GM23338 (cell line): ENCODE measurements at regions not wholly inside any gene's neighbourhood (a gene's known extent, or its start where the extent isn't known, plus 50 kb on each side); places are given as distances from the start of the nearest gene placed in this dataset.

ENCODE experiments used
- ATAC-seq: fragments of 200-7000 bp; cut with Tn5 transposase; 3 replicates; pipeline ENCODE4 v1.9.1; 2020
- DNase-seq: peaks from one replicate; pipeline ENCODE4 v3.0.0-alpha.2; 2015; ENCODE audit warnings: low spot score
- H2AFZ ChIP-seq: fragments of 200-600 bp; sonication (generic); 2 replicates; pipeline ENCODE4 v1.8.0; 2016; ENCODE audit warnings: antibody characterized with exemption, mild to moderate bottlenecking, moderate library complexity
- H3F3A ChIP-seq: fragments of 200-600 bp; sonication (generic); replicated peaks from 2 replicates; pipeline ENCODE4 v1.8.0; 2017; ENCODE audit warnings: antibody characterized with exemption, mixed run types, low read depth
- H3K27ac ChIP-seq: fragments of 200-600 bp; sonication (generic); 2 replicates; pipeline ENCODE4 v1.6.1; 2016; ENCODE audit warnings: low read depth
- H3K27me3 ChIP-seq: fragments of 200-600 bp; sonication (generic); 2 replicates; pipeline ENCODE4 v1.8.0; 2016; ENCODE audit warnings: mild to moderate bottlenecking, mixed run types, moderate library complexity; ENCODE audit not compliant: insufficient read depth
- H3K36me3 ChIP-seq: fragments of 200-600 bp; sonication (generic); 2 replicates; pipeline ENCODE4 v1.8.0; 2016; ENCODE audit warnings: mild to moderate bottlenecking; ENCODE audit not compliant: insufficient read depth
- H3K4me1 ChIP-seq: fragments of 200-600 bp; sonication (generic); 2 replicates; pipeline ENCODE4 v1.8.0; 2016; ENCODE audit warnings: mild to moderate bottlenecking, moderate library complexity; ENCODE audit not compliant: insufficient read depth
- H3K4me2 ChIP-seq: fragments of 200-600 bp; sonication (generic); 2 replicates; pipeline ENCODE4 v1.7.1; 2017; ENCODE audit warnings: mixed run types
- H3K4me3 ChIP-seq: fragments of 200-600 bp; sonication (generic); 2 replicates; pipeline ENCODE4 v1.6.1; 2016; ENCODE audit warnings: mixed run types
- H3K79me2 ChIP-seq: fragments of 200-600 bp; sonication (generic); replicated peaks from 2 replicates; pipeline ENCODE4 v1.8.0; 2017; ENCODE audit warnings: mild to moderate bottlenecking; ENCODE audit not compliant: insufficient read depth
- H3K9me2 ChIP-seq: fragments of 200-600 bp; sonication (generic); 2 replicates; pipeline ENCODE4 v1.8.0; 2017; ENCODE audit not compliant: insufficient read depth
- H4K20me1 ChIP-seq: fragments of 200-600 bp; sonication (generic); replicated peaks from 2 replicates; pipeline ENCODE4 v1.8.0; 2017; ENCODE audit warnings: mild to moderate bottlenecking; ENCODE audit not compliant: insufficient read depth
- H3K27ac Mint-ChIP-seq: 2 replicates; pipeline ENCODE4 v1.8.0; 2020; ENCODE audit warnings: inconsistent platforms, mild to moderate bottlenecking, moderate library complexity, mixed read lengths
- H3K27me3 Mint-ChIP-seq: 3 replicates; pipeline ENCODE4 v1.8.0; 2022; ENCODE audit warnings: low read depth, mild to moderate bottlenecking, moderate library complexity, mixed read lengths, inconsistent platforms; ENCODE audit not compliant: insufficient read depth, poor library complexity
- H3K36me3 Mint-ChIP-seq: 3 replicates; pipeline ENCODE4 v1.8.0; 2021; ENCODE audit warnings: low read depth, mild to moderate bottlenecking, inconsistent platforms, moderate library complexity, mixed read lengths
- H3K4me1 Mint-ChIP-seq: 3 replicates; pipeline ENCODE4 v1.8.0; 2020; ENCODE audit warnings: mild to moderate bottlenecking, inconsistent platforms, mixed read lengths
- H3K4me3 Mint-ChIP-seq: 3 replicates; pipeline ENCODE4 v1.8.0; 2021; ENCODE audit warnings: moderate library complexity, mild to moderate bottlenecking, inconsistent platforms, mixed read lengths
- H3K9me3 Mint-ChIP-seq: 3 replicates; pipeline ENCODE4 v1.8.0; 2020; ENCODE audit warnings: moderate library complexity, mild to moderate bottlenecking, inconsistent platforms, mixed read lengths
- CREB1 ChIP-seq: fragments of 250-450 bp; sonication (Bioruptor Pico); IDR thresholded peaks from 2 replicates; pipeline ENCODE4 v1.5.0; 2020; ENCODE audit warnings: low read depth, mild to moderate bottlenecking, moderate library complexity
- CTCF ChIP-seq, 2 experiments: fragments of 200-600 bp in 1 of 2; sonication (generic) in 1 of 2; conservative IDR thresholded peaks; 2 replicates each; pipeline versions ENCODE4 v1.5.1 to v1.6.1; 2016 to 2017; ENCODE audit warnings: antibody characterized with exemption in 2 of 2, low read depth in 2 of 2, mild to moderate bottlenecking in 2 of 2, moderate library complexity in 1 of 2
- ETS1 ChIP-seq: IDR thresholded peaks from 2 replicates; pipeline ENCODE4 v1.6.1; 2016; ENCODE audit warnings: antibody characterized with exemption
- EZH2 ChIP-seq: fragments of 200-600 bp; sonication (generic); IDR thresholded peaks from one replicate; pipeline ENCODE4 v1.8.0; 2017; ENCODE audit warnings: antibody characterized with exemption, mild to moderate bottlenecking, low read depth; ENCODE audit not compliant: unreplicated experiment
- EZH2phosphoT487 ChIP-seq: fragments of 200-600 bp; sonication (generic); IDR thresholded peaks from one replicate; pipeline ENCODE4 v1.8.1; 2018; ENCODE audit warnings: antibody characterized with exemption; ENCODE audit not compliant: unreplicated experiment
- JUNB ChIP-seq: IDR thresholded peaks from one replicate; pipeline ENCODE4 v1.6.1; 2016; ENCODE audit warnings: antibody characterized with exemption; ENCODE audit not compliant: unreplicated experiment
- NANOG ChIP-seq: IDR thresholded peaks from 2 replicates; pipeline ENCODE4 v1.6.1; 2016; ENCODE audit warnings: antibody characterized with exemption, borderline replicate concordance
- POLR2AphosphoS5 ChIP-seq: IDR thresholded peaks from 2 replicates; pipeline ENCODE4 v1.6.1; 2016; ENCODE audit warnings: antibody characterized with exemption, low read depth
- STAT1 ChIP-seq: IDR thresholded peaks from one replicate; pipeline ENCODE4 v1.6.1; 2016; ENCODE audit warnings: antibody characterized with exemption; ENCODE audit not compliant: unreplicated experiment
- ZNF114 ChIP-seq: fragments of 250-450 bp; sonication (Bioruptor Pico); IDR thresholded peaks from 2 replicates; pipeline ENCODE4 v1.5.0; 2020; ENCODE audit warnings: mild to moderate bottlenecking, moderate library complexity
- ZNF331 ChIP-seq: fragments of 250-450 bp; sonication (Bioruptor Pico); IDR thresholded peaks from 2 replicates; pipeline ENCODE4 v1.5.0; 2020; ENCODE audit warnings: low read depth, mild to moderate bottlenecking, moderate library complexity
- ZNF462 ChIP-seq: fragments of 250-450 bp; sonication (Bioruptor Pico); IDR thresholded peaks from 2 replicates; pipeline ENCODE4 v1.5.0; 2020; ENCODE audit warnings: mild to moderate bottlenecking, moderate library complexity
- TF ChIP-seq, protein P1 (sequence below): IDR thresholded peaks from one replicate; pipeline ENCODE4 v1.6.1; 2018; ENCODE audit warnings: antibody characterized with exemption; ENCODE audit not compliant: unreplicated experiment

DNA sequence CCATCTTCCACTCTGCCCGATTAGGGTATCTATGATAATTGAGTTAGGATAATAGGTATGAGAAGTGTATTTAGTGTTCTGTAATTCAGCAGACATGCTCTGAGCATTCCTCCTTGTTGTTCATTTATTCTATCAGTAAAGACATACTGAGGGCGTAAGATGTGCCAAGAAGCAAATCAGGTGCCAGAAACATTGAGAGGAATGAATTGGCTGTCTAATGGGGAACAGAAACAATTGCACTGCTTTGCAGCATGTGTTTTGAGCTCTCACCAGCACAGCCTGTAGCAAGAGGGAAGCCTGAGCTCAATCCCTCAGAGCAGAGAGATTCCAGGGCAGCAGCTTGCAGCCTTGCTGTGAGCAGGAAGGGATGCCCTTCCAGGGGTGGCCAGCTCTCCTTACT lies 589.3 kb downstream of the BCL11B start:
- DNase-seq (no peak), ATAC-seq (no peak)
- no peaks in the 10 kb centered on the region for H3F3A ChIP-seq
- H3K27ac Mint-ChIP-seq = no peak overlapping the region
- H3K4me2 ChIP-seq = no peak overlapping the region
- no peaks in the 10 kb centered on the region for H4K20me1 ChIP-seq
- H3K4me3 ChIP-seq = no peak overlapping the region
- H3K27me3 ChIP-seq = no peaks in the 10 kb centered on the region
- H3K36me3 ChIP-seq = no peaks in the 10 kb centered on the region
- no peaks in the 10 kb centered on the region for H3K4me1 ChIP-seq
- TF ChIP-seq POLR2AphosphoS5 (no peak), JUNB (no peak), ETS1 (no peak), NANOG (no peak), ZNF331 (CRISPR knock-in tag) (no peak), CREB1 (CRISPR knock-in tag) (no peak), CTCF (conservative IDR thresholded peaks at IDR 0.05; ENCODE audit: low read depth in 2 of 2) (no peak), EZH2 (no peak), ZNF114 (CRISPR knock-in tag) (no peak), EZH2phosphoT487 (no peak), STAT1 (no peak), ZNF462 (CRISPR knock-in tag) (no peak)
- TF ChIP-seq, protein P1, sequence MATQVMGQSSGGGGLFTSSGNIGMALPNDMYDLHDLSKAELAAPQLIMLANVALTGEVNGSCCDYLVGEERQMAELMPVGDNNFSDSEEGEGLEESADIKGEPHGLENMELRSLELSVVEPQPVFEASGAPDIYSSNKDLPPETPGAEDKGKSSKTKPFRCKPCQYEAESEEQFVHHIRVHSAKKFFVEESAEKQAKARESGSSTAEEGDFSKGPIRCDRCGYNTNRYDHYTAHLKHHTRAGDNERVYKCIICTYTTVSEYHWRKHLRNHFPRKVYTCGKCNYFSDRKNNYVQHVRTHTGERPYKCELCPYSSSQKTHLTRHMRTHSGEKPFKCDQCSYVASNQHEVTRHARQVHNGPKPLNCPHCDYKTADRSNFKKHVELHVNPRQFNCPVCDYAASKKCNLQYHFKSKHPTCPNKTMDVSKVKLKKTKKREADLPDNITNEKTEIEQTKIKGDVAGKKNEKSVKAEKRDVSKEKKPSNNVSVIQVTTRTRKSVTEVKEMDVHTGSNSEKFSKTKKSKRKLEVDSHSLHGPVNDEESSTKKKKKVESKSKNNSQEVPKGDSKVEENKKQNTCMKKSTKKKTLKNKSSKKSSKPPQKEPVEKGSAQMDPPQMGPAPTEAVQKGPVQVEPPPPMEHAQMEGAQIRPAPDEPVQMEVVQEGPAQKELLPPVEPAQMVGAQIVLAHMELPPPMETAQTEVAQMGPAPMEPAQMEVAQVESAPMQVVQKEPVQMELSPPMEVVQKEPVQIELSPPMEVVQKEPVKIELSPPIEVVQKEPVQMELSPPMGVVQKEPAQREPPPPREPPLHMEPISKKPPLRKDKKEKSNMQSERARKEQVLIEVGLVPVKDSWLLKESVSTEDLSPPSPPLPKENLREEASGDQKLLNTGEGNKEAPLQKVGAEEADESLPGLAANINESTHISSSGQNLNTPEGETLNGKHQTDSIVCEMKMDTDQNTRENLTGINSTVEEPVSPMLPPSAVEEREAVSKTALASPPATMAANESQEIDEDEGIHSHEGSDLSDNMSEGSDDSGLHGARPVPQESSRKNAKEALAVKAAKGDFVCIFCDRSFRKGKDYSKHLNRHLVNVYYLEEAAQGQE = no peak
- H3K36me3 Mint-ChIP-seq = no peaks in the 10 kb centered on the region; the same call in 2 of the 3 replicates
- peaks cover 3% of the 10 kb centered on the region for H3K27me3 Mint-ChIP-seq
- no peaks in the 10 kb centered on the region for H3K4me1 Mint-ChIP-seq
- peaks cover 4% of the 10 kb centered on the region; the same call in 1 of the 2 replicates for H3K9me2 ChIP-seq
- H3K9me3 Mint-ChIP-seq = peaks cover 5% of the 10 kb centered on the region; the same call in 2 of the 3 replicates
- no peak overlapping the region for H3K27ac ChIP-seq
- no peaks in the 10 kb centered on the region for H3K79me2 ChIP-seq
- H3K4me3 Mint-ChIP-seq = no peak overlapping the region
- H2AFZ ChIP-seq = no peak overlapping the region
